ENCODE measurements at regions not wholly inside any gene's neighbourhood (a gene's known extent, or its start where the extent isn't known, plus 50 kb on each side); places are given as distances from the start of the nearest gene placed in this dataset.

GRCh38 chr13:76116751-76117360, 480.7 kb downstream of the LMO7 start:
- TF ChIP-seq CTCF (IDR thresholded peaks at IDR 0.05; ENCODE audit: control extremely low read depth in 1 of 3, insufficient read depth in 1 of 3, low read depth in 1 of 3, low read length in 3 of 3) = no peak
- TF ChIP-seq SIX5 (IDR thresholded peaks at IDR 0.05; ENCODE audit: low read depth, low read length) = no peak

Measured in H1 (cell line).